GM12891 (cell line): ENCODE measurements at regions not wholly inside any gene's neighbourhood (a gene's known extent, or its start where the extent isn't known, plus 50 kb on each side); places are given as distances from the start of the nearest gene placed in this dataset.

ENCODE experiments used
- POLR2A ChIP-seq: IDR thresholded peaks from 2 replicates; pipeline ENCODE4 v1.6.1; 2011; ENCODE audit warnings: low read depth, low read length, control low read depth
- POLR2AphosphoS5 ChIP-seq: IDR thresholded peaks from 2 replicates; pipeline ENCODE4 v1.6.1; 2011; ENCODE audit warnings: low read depth, low read length, control low read depth
- TAF1 ChIP-seq: IDR thresholded peaks from 2 replicates; pipeline ENCODE4 v1.6.1; 2011; ENCODE audit warnings: low read depth, low read length, control low read depth

DNA sequence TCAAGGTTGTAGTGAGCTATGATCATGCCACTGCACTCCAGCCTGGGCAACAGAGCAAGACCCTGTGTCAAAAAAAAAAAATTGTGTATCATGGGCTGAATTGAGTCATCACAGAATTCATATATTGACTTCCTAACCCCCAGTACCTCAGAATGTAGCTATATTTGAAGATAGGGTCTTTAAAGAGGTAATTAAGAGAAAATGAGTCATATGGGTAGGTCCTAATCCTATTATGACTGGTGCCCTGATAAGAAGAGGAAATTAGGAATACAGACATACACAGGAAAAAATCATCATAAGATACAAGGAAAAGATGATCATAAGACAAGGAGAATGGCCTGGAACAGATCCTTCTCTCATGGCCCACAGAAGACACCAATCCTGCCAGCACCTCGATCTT, 466.4 kb upstream of the ACVR2A start:
- no peak for TF ChIP-seq POLR2AphosphoS5
- no peak for TF ChIP-seq POLR2A
- TF ChIP-seq TAF1 = no peak
